ENCODE measurements at regions not wholly inside any gene's neighbourhood (a gene's known extent, or its start where the extent isn't known, plus 50 kb on each side); places are given as distances from the start of the nearest gene placed in this dataset.

- no peak for TF ChIP-seq CTCF (IDR thresholded peaks at IDR 0.05; ENCODE audit: extremely low read depth in 1 of 2, insufficient read depth in 1 of 2, low read depth in 1 of 2, low read length in 2 of 2)
- no peak for TF ChIP-seq POLR2A (IDR thresholded peaks at IDR 0.05; ENCODE audit: low read depth, low read length)
- no peak for TF ChIP-seq MYC (IDR thresholded peaks at IDR 0.05; ENCODE audit: low read depth, low read length)
- TF ChIP-seq POLR2AphosphoS5 (IDR thresholded peaks at IDR 0.05; ENCODE audit: insufficient read depth, low read depth, low read length), result no peak
- no peak for TF ChIP-seq MAX (IDR thresholded peaks at IDR 0.05; ENCODE audit: insufficient read depth, insufficient read length)
- TF ChIP-seq EZH2 (IDR thresholded peaks at IDR 0.05; ENCODE audit: borderline replicate concordance, low read depth, low read length, severe bottlenecking), result no peak
These were observed 901.7 kb downstream of the TLE1 start for GRCh38 chr9:80787636-80788035.
